CD4-positive, CD25-positive, alpha-beta regulatory T cell (primary cell): ENCODE measurements at regions not wholly inside any gene's neighbourhood (a gene's known extent, or its start where the extent isn't known, plus 50 kb on each side); places are given as distances from the start of the nearest gene placed in this dataset.
"Not testable (repeated sequence)": the region's sequence is repeated elsewhere in the genome, so short reads cannot be mapped to it uniquely, and the experiment has no call there.

Experiments used
- ATAC-seq, 2 donors: fragments of 150-1000 bp; cut with Tn5 transposase; one replicate each; pipeline ENCODE4 v1.10.0; 2021; ENCODE audit warnings: low read depth in 2 of 2, moderate number of reproducible peaks in 2 of 2, moderate library complexity in 1 of 2
- DNase-seq, 3 donors: peaks; one replicate each; pipeline versions ENCODE4 v3.0.0 to v3.0.0-alpha.2; 2012 to 2022; ENCODE audit warnings: mixed read lengths in 1 of 3
- H3K27ac ChIP-seq: one replicate; pipeline ENCODE4 v1.7.0; 2013; ENCODE audit warnings: mild to moderate bottlenecking, low read length; ENCODE audit not compliant: insufficient read depth, poor library complexity, severe bottlenecking
- H3K27me3 ChIP-seq: one replicate; pipeline ENCODE4 v1.7.0; 2013; ENCODE audit warnings: low read length; ENCODE audit not compliant: control insufficient read depth, insufficient read depth
- H3K36me3 ChIP-seq: one replicate; pipeline ENCODE4 v1.7.0; 2013; ENCODE audit warnings: mild to moderate bottlenecking, low read length, moderate library complexity; ENCODE audit not compliant: control insufficient read depth, insufficient read depth
- H3K4me1 ChIP-seq: 2 replicates; pipeline ENCODE4 v1.7.0; 2013; ENCODE audit warnings: mild to moderate bottlenecking, low read length; ENCODE audit not compliant: insufficient read depth, control insufficient read depth, poor library complexity, severe bottlenecking
- H3K4me3 ChIP-seq: one replicate; pipeline ENCODE4 v1.7.0; 2013; ENCODE audit warnings: low read depth, mild to moderate bottlenecking, low read length, moderate library complexity
- H3K9me3 ChIP-seq, 2 experiments: 1 replicate in 1 of 2; 2 replicates in 1 of 2; pipeline ENCODE4 v1.7.0; 2013; ENCODE audit warnings: low read length in 2 of 2, mild to moderate bottlenecking in 1 of 2, moderate library complexity in 1 of 2; ENCODE audit not compliant: control insufficient read depth in 2 of 2
- H3K27ac Mint-ChIP-seq, 3 donors: one replicate each; pipeline ENCODE4 v1.8.0; 2020 to 2022; ENCODE audit warnings: mild to moderate bottlenecking in 3 of 3, mixed read lengths in 3 of 3, moderate library complexity in 2 of 3
- H3K27me3 Mint-ChIP-seq: one replicate; pipeline ENCODE4 v1.8.0; 2022; ENCODE audit warnings: mild to moderate bottlenecking, mixed read lengths
- H3K36me3 Mint-ChIP-seq: one replicate; pipeline ENCODE4 v1.8.0; 2020; ENCODE audit warnings: mixed read lengths
- H3K4me1 Mint-ChIP-seq, 4 donors: one replicate each; pipeline ENCODE4 v1.8.0; 2020 to 2022; ENCODE audit warnings: mixed read lengths in 4 of 4, mild to moderate bottlenecking in 1 of 4
- H3K4me3 Mint-ChIP-seq, 4 donors: one replicate each; pipeline ENCODE4 v1.8.0; 2020 to 2022; ENCODE audit warnings: mild to moderate bottlenecking in 4 of 4, mixed read lengths in 4 of 4, moderate library complexity in 3 of 4
- H3K9me3 Mint-ChIP-seq, 7 donors: one replicate each; pipeline ENCODE4 v1.8.0; 2020 to 2022; ENCODE audit warnings: mixed read lengths in 7 of 7, mild to moderate bottlenecking in 3 of 7, moderate library complexity in 2 of 7

GRCh38 chr11:116348226-116348625, 424.6 kb downstream of the BUD13 start:
- H3K27ac Mint-ChIP-seq = no peak overlapping the region
- H3K4me3 Mint-ChIP-seq = no peak overlapping the region
- Histone ChIP-seq H3K27me3 (no peaks in the 10 kb centered on the region), H3K9me3 (no peaks in the 10 kb centered on the region), H3K4me3 (no peak overlapping the region), H3K27ac (no peak overlapping the region), H3K4me1 (no peaks in the 10 kb centered on the region), H3K36me3 (no peaks in the 10 kb centered on the region)
- no peaks in the 10 kb centered on the region for H3K27me3 Mint-ChIP-seq
- no peaks in the 10 kb centered on the region for H3K4me1 Mint-ChIP-seq
- DNase-seq (no peak), ATAC-seq (no peak)
- peaks cover 0 to 9% (median 0%) of the 10 kb centered on the region in 7 donors for H3K9me3 Mint-ChIP-seq
- no peaks in the 10 kb centered on the region for H3K36me3 Mint-ChIP-seq

- Histone ChIP-seq H3K27ac (no peak overlapping the region), H3K27me3 (no peaks in the 10 kb centered on the region), H3K4me3 (no peak overlapping the region), H3K4me1 (no peaks in the 10 kb centered on the region), H3K36me3 (no peaks in the 10 kb centered on the region), H3K9me3 (no peaks in the 10 kb centered on the region)
- Mint-ChIP-seq H3K4me3 (peak overlapping the region in 1 of 4 donors; percentile 13), H3K27me3 (no peaks in the 10 kb centered on the region), H3K27ac (peak overlapping the region in 1 of 3 donors; percentile 49), H3K36me3 (no peaks in the 10 kb centered on the region), H3K9me3 (peaks cover 0 to 11% (median 5%) of the 10 kb centered on the region in 7 donors), H3K4me1 (no peaks in the 10 kb centered on the region)
- DNase-seq (no peak), ATAC-seq (no peak)
These were observed 427.2 kb downstream of the BUD13 start for GRCh38 chr11:116345575-116345974.

- Mint-ChIP-seq H3K4me1 (no peaks in the 10 kb centered on the region), H3K4me3 (no peak overlapping the region), H3K36me3 (no peaks in the 10 kb centered on the region), H3K9me3 (peaks cover 0 to 11% (median 5%) of the 10 kb centered on the region in 7 donors), H3K27me3 (no peaks in the 10 kb centered on the region), H3K27ac (no peak overlapping the region)
- Histone ChIP-seq H3K36me3 (no peaks in the 10 kb centered on the region), H3K4me1 (no peaks in the 10 kb centered on the region), H3K9me3 (no peaks in the 10 kb centered on the region), H3K27me3 (no peaks in the 10 kb centered on the region), H3K27ac (no peak overlapping the region), H3K4me3 (no peak overlapping the region)
- ATAC-seq = no peak
- no peak for DNase-seq
These were observed 428.2 kb downstream of the BUD13 start for GRCh38 chr11:116344601-116345000.

GRCh38 chr11:116343270-116343669, 429.5 kb downstream of the BUD13 start:
- Mint-ChIP-seq H3K36me3 (no peaks in the 10 kb centered on the region), H3K4me1 (no peaks in the 10 kb centered on the region), H3K27ac (no peak overlapping the region), H3K9me3 (peaks cover 0 to 7% (median 4%) of the 10 kb centered on the region in 7 donors), H3K27me3 (no peaks in the 10 kb centered on the region), H3K4me3 (no peak overlapping the region)
- no peak overlapping the region for H3K4me3 ChIP-seq
- H3K27ac ChIP-seq = no peak overlapping the region
- no peaks in the 10 kb centered on the region for H3K27me3 ChIP-seq
- no peaks in the 10 kb centered on the region for H3K9me3 ChIP-seq
- no peaks in the 10 kb centered on the region for H3K36me3 ChIP-seq
- H3K4me1 ChIP-seq = no peaks in the 10 kb centered on the region
- no peak for ATAC-seq
- no peak for DNase-seq

GRCh38 chr11:116342148-116342547, 430.6 kb downstream of the BUD13 start:
- DNase-seq (no peak), ATAC-seq (no peak)
- Histone ChIP-seq H3K36me3 (no peaks in the 10 kb centered on the region), H3K4me1 (no peaks in the 10 kb centered on the region), H3K4me3 (no peak overlapping the region), H3K27me3 (no peaks in the 10 kb centered on the region), H3K9me3 (no peaks in the 10 kb centered on the region), H3K27ac (no peak overlapping the region)
- Mint-ChIP-seq H3K27ac (no peak overlapping the region), H3K4me3 (no peak overlapping the region), H3K27me3 (no peaks in the 10 kb centered on the region), H3K9me3 (peaks cover 0 to 10% (median 3%) of the 10 kb centered on the region in 7 donors), H3K36me3 (no peaks in the 10 kb centered on the region), H3K4me1 (no peaks in the 10 kb centered on the region)

- Mint-ChIP-seq H3K4me1 (no peaks in the 10 kb centered on the region), H3K36me3 (no peaks in the 10 kb centered on the region)
- no peak for ATAC-seq
These were observed 433.3 kb downstream of the BUD13 start for GRCh38 chr11:116339306-116340098.

GRCh38 chr11:116338500-116338899, 434.3 kb downstream of the BUD13 start:
- H3K9me3 ChIP-seq, H3K36me3 Mint-ChIP-seq, H3K36me3 ChIP-seq, H3K4me1 ChIP-seq, H3K27ac Mint-ChIP-seq, H3K27me3 ChIP-seq, H3K4me1 Mint-ChIP-seq, H3K4me3 Mint-ChIP-seq, ATAC-seq, DNase-seq, H3K27me3 Mint-ChIP-seq, H3K4me3 ChIP-seq, H3K27ac ChIP-seq: not testable (repeated sequence)
- H3K9me3 Mint-ChIP-seq = peaks cover 0 to 10% (median 5%) of the 10 kb centered on the region in 7 donors

More at GRCh38 chr11:116339306-116340098, 433.3 kb downstream of the BUD13 start:
- Histone ChIP-seq H3K4me3 (no peak overlapping the region), H3K4me1 (no peaks in the 10 kb centered on the region), H3K9me3 (no peaks in the 10 kb centered on the region), H3K27ac (no peak overlapping the region), H3K27me3 (no peaks in the 10 kb centered on the region), H3K36me3 (no peaks in the 10 kb centered on the region)
- peaks cover 6% of the 10 kb centered on the region for H3K27me3 Mint-ChIP-seq
- H3K27ac Mint-ChIP-seq = no peak overlapping the region
- DNase-seq = no peak
- no peak overlapping the region for H3K4me3 Mint-ChIP-seq
- H3K9me3 Mint-ChIP-seq = peaks cover 0 to 10% (median 5%) of the 10 kb centered on the region in 7 donors

GRCh38 chr11:116336540-116336939, 436.2 kb downstream of the BUD13 start:
- Mint-ChIP-seq H3K4me3 (no peak overlapping the region), H3K9me3 (peaks cover 0 to 6% (median 5%) of the 10 kb centered on the region in 7 donors), H3K4me1 (no peaks in the 10 kb centered on the region), H3K36me3 (no peaks in the 10 kb centered on the region), H3K27me3 (peaks cover 6% of the 10 kb centered on the region), H3K27ac (no peak overlapping the region)
- no peak for DNase-seq
- Histone ChIP-seq H3K27ac (no peak overlapping the region), H3K27me3 (no peaks in the 10 kb centered on the region), H3K36me3 (no peaks in the 10 kb centered on the region), H3K9me3 (no peaks in the 10 kb centered on the region), H3K4me3 (no peak overlapping the region), H3K4me1 (no peaks in the 10 kb centered on the region)
- no peak for ATAC-seq
